ENCODE measurements at regions not wholly inside any gene's neighbourhood (a gene's known extent, or its start where the extent isn't known, plus 50 kb on each side); places are given as distances from the start of the nearest gene placed in this dataset.
"Not testable (repeated sequence)": the region's sequence is repeated elsewhere in the genome, so short reads cannot be mapped to it uniquely, and the experiment has no call there.

DNA sequence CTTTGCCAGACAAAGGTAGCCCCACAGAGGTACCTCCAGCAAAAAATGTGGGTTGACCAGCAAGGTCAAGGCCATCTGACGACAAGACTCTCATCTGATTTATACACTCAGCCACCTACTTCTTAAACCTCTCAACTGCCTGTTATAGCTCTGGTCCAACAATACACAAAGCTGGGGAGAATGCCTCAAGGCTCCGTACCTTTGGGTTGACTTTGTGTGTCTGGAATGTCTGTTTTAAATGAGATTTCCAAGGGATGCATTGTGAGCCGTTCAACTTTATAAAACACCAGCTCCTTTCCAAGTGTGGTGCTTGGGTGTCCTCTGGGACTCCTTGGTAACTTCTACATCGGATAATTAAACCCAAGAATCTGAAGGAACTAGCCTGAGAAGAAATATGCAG lies 167.0 kb upstream of the RPL34 start:
- DNase-seq: no peak

DNA sequence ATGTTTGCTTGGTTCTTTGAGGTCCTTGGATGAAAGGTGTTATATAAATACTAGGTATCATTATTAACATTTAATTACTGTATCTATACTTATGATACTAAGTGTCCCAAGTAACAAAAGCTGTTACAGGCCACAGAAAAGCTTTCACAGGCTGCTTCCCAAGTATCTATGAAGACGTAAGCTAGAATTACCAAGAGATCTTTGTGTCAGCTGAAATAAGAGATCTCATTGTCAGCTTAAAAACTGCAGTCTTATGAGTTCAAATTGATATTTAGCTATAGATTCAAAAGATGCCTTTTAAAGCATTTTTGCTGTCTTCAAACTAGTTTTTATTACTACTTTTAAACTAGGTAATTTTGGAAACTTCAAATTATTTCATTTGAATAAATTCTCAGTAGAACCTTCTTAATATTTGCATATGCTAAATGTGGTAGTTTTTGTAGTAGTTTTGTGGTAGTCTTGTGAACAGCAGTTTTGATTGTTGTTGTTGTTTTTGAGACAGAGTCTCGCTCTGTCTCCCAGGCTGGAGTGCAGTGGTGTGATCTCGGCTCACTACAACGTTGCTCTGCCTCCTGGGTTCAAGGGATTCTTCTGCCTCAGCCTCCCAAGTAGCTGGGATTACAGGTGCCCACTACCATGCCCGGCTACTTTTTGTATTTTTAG lies 170.0 kb upstream of the RPL34 start:
- no peak for DNase-seq

DNA sequence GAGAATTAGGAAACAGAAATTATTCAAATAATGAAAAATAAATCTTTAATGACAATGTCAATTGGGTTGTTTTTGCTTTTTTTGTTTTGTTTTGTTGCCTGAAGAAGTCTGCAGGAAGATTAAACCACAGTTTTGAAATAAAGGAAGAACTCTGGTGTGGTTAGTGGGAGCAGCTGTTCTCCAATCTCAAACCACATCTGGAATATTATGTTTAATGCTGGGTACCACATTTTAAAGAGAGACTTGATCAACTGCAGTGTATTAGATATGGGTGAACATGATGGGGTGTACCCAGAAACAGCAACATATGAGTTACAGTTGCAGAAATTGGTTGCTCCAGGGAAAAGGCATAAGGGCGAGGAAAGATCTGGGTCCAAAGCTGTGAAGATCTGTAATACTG lies 171.2 kb upstream of the RPL34 start:
- no peak for DNase-seq

DNA sequence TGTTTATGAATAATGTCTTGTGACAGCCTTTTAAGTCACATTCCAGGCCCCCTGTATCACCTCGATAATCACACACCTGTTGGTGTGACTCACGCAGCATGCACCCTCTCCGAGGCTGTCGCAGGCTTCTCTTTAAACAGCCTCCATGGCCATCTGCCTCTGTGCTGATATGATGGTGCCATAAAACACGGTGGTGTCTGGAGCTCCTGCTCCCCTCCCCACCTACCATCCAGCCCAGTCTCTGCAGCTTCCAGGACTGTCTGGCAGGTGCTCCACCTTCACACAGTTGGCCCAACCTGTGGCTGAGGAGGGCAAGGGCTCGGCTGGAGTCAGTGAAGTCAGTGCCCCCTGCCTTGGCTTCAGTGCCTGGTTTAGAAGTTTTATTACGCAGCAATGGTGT lies 173.8 kb upstream of the RPL34 start:
- peak; percentile 74 for DNase-seq

DNA sequence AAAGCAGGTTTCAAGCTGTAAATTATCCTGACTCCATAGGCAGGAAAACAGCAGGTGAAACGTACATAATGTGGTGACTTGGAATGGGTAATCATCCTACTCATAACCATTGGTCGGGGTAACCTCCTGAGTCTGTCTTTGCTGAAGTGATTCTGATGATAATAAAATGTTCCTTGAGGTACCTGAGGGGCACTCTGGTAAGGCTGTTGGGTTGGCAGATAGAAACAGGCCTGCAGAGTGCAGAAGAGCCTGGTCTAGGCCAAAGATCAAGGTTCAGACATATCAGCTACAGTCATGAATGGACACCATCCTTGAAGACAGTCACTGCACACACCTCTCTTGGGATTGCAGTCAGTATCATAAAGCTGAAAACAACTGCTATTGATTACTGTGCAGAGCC lies 174.7 kb upstream of the RPL34 start:
- peak; percentile 2 for DNase-seq

DNA sequence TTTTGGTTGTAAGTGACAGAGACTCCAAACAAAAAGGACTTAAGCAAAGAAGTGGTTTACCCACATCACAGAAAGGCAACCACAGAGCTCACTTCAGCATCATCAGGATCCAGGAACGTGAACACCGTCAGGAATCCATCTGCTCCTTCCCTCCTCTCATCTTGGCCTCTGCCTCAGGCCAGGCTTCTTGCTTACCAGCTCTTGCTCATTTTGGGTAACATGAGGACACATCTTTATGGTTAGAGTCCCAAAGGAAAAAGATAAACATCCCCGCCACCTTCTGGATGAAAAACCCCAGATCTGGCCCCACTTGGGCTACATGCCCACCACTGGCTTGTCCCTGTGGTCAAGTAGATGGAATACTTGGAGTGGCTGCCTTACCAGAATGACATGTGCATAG lies 176.8 kb upstream of the RPL34 start:
- no peak for DNase-seq

DNA sequence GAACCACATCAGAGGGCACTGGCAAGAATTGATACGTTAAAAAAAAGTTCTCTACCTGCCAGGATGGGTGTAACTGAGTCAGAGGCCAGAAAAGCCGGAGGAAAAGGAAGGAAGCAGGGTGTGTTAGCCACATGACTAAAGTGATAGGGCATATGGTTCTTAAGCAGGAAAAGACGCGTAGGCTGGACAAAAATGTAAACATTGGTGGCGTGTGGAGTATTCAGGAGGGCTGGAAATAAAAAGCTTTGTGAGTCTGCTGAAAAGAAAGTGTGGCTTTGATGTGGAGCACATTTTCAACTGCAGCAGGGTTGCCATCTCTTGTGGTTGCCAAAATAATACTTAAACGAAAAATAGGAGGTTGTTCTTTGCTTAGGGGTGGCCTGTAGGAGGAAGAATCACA lies 186.5 kb upstream of the RPL34 start:
- DNase-seq: no peak

DNA sequence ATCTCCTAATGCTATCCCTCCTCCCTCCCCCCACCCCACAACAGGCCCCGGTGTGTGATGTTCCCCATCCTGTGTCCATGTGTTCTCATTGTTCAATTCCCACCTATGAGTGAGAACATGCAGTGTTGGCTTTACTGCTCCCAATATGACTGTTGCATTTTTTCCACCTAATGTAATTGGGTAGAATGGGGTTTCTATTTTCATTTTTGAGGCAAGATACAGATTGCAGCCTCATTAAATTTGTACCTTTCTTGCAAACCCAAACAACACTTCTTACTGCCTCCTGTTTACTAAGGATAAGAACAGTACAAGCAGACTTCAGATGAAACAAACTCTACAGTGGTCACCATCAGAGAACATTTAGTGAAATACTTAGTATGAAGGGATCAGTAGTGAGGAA lies 187.0 kb upstream of the RPL34 start:
- DNase-seq: not testable (repeated sequence)

DNA sequence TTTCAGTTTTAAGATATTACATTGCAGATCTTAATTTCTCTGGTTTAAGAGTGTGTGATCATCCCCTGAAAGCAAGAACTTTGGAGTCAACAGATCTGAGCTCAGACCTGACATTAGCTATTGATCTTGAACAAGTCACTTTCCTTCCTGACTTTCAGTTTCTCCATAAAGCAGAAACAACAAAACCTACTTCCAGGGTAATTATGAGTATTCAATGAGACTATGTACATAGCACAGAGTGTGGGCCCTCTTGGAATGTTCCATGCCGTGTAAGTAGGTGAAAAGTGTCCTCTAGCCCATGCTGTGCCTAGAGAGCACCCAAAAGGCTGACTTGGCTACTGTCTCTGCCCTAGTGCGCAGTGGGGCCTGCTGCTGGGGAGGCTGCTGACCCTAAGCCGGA lies 188.0 kb upstream of the RPL34 start:
- DNase-seq: peak; percentile 3

DNA sequence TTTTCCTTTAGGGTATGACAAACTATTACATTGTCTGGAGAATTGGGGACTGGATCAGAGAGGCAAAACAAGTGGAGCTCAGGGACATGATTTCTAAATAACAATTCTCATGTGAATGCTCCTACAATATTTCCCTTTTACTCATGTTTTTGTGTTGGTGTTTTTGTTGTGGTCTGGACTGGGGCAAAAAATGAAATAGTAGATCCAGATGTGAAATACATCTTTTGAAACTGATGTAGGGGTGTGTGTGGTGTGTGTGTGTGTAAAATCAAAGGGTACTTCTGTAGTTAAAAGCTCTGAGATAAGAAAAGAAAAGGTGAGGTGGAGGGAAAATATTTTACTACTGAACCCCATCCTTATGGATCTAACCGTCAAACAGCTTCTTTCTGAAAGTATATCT lies 188.4 kb upstream of the RPL34 start:
- no peak for DNase-seq

DNA sequence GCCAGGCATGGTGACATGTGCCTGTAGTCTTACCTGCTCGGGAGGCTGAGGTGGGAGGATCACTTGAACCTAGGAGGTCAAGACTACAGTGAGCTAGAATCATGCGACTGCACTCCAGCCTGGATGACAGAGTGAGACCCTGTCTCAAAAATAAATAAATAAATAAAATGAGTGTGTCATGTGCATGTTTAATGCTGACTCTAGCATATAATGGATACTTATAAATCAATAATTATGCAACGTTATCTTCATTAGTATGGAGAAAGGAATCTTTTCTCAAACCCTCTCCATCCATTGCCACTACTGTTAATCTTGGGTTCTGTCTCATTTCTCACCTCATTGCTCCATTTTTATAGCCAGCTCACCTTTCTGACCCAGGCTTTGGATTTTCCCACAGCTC lies 189.5 kb upstream of the RPL34 start:
- no peak for DNase-seq

DNA sequence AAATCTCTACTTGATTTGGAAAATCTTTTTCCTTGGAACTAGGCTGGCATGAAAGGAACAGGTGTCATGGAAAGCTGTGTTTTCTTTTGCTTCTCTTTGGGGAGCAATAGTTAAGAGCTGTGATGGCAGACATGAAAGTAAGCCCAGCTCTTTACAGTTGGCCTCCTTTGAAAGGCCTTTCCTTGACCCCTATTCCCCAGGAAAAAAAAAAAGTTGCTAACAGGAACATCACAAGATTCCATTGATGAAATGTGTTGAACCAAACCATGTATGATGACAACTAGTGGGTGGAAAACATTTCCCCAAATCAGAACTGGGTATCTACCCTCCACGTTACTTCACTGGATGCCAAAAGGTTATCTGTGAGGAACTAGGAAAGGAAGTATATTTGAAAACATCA lies 190.7 kb upstream of the RPL34 start:
- no peak for DNase-seq

DNA sequence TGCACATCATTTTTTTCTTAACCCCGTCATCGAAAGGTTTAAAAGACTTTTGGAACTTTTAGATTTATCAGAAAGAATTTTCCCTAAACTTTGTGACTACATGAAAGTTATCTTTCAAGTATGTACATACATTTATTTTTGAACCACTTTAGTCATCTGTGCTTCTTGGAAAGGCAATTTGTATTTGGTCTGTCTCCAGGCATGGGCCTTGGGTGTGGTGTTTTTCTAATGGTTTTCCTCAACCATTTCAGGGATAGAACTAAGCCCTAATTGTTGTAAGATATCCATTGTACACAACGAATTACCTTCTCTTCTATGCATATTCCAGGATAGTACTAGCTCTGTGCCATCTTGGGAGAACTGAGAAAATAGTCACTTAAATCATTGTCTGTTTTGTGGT lies 191.5 kb upstream of the RPL34 start:
- DNase-seq: no peak

DNA sequence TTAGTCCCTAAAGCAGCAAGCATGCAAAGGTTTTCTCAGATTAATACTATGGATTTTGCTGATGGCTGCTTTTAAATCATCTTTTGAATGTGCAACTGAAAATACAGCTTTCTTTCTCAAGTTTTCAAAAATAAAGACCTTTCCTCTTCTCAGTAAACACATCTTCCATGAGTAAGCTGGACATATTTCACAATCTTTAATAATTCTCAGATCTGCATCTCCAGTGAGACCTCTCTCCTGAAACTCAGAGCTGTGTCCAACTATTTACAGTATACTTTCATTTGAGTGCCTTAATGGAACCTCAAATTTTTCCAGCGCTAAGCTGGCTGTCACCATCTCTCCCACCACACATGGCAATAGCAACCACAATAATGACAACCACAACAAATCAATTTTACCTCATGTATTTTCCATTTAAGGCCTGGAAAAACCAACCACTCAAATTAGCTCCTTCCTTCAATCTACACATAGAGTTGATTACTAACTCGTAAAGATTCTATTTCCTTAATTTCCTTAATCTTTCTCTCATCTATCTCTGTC lies 192.4 kb upstream of the RPL34 start:
- no peak for DNase-seq

DNA sequence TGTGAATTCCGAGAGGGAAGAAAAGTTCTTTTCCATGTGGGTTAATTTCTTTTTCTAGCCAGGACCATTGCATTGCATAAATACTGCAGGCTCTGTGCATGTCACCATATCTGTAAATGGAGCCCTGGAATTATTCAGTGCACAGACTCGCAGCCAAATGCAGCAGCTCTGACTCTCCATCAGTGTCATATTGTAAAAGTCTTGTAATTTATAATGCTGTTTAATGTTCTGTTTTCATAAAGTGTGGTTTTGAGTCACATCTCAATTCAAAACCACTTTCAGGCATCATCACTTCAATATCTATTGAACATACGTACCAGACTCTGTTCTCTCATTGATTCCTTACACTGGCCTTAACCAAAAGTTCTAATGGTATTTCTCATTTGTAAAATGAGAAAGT lies 193.9 kb upstream of the RPL34 start:
- DNase-seq: no peak

DNA sequence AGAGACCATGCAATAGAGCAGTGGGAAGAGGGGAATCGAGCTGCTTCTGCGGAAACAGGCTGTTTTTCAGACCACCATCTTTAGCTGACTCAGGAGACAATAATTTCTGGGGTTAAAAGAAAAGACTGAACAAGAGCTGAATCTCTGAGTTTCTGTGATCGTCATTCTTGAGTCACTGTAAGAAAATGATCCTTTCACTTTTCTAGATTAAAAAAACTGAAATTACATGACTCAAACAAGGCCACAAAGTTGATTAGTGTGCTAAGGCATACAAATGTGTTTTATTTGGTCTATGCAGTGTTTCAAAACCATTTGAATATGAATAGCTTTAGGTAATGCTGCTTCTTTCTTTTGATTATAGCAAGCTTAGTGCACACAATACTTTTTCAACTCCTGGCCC lies 194.4 kb upstream of the RPL34 start:
- DNase-seq: no peak

DNA sequence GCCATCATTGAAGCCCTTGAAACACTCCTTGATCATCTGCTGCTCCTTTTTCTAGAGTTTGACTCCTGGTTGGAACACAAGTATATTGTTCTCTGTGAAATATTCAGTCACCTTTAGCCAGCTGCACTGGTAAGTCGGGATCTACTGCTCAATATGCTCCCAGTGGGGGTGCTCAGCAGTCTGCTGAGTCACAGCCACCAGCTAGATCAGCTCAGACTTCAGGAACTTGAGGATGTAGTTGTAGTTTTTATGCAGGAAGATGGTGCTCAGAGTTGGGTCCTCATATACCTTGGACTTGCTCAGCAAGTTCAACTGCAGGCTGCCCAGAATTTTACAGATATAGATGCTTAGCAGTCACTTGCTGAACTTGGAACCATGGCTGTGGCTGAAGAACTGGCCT lies 202.5 kb upstream of the RPL34 start:
- no peak for DNase-seq

DNA sequence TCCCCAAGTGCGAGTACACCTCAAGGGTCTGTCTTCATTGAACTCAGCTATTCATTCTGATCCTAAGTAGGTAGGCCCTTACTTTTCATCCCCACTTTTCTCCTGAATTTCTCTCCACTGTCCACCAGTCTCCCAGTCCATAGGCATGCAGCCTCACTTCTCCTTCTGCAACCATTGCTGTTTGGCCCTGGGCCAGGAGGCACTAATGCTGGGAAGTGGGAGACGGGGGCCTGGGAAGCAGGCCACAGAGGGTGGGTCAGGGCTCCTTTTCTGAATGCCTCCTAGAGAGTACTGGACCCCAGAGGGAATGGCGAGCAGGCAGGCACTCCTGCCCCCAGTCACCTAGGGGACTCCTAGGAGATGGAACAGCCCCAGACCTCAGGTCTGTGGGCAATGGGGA lies 203.5 kb upstream of the RPL34 start:
- DNase-seq: no peak

DNA sequence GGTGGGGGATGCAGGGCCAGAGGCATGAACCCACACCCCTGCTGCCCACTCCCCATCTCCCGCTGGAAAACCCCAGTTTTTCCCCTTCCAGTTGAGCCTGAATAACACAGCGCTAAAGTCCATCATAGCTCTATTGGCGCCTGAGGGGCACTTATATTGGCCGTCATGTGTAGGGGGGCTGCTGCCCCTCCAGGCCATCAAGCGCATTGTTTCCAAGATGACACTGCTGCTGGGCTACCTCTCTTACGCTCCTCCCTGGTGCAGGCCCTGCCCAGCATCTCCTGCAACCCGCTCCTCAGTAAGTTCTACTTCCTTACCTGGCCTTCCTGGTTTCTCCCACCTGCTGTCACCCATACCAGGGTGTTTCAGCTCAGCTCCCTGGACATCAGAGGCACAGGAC lies 205.0 kb upstream of the RPL34 start:
- DNase-seq: no peak

DNA sequence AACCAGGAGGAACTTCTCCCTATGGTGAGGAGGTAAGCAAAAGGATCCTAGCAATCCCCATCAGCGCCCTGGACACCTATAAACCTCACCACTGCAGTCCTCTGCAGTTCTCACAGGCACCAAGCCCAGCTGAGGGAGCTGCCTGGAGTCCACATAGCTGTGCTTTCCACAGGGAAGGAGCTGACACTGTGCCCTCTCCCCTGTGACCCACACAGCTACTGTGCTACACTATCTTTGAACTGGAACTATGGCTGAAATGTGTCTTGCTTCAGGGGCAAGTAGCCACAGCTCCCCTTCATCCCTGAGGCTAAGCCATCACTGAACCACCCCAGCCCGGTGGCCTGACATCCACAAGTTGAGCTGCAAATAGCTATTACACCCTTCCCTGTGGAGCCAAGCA lies 208.5 kb upstream of the RPL34 start:
- DNase-seq: no peak

DNA sequence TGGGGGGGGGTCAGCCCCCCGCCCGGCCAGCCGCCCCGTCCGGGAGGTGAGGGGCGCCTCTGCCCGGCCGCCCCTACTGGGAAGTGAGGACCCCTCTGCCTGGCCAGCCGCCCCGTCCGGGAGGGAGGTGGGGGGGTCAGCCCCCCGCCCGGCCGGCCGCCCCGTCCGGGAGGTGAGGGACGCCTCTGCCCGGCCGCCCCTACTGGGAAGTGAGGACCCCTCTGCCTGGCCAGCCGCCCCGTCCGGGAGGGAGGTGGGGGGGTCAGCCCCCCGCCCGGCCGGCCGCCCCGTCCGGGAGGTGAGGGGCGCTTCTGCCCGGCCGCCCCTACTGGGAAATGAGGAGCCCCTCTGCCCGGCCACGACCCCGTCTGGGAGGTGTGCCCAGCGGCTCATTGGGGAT lies 210.7 kb upstream of the RPL34 start:
- not testable (repeated sequence) for DNase-seq

DNA sequence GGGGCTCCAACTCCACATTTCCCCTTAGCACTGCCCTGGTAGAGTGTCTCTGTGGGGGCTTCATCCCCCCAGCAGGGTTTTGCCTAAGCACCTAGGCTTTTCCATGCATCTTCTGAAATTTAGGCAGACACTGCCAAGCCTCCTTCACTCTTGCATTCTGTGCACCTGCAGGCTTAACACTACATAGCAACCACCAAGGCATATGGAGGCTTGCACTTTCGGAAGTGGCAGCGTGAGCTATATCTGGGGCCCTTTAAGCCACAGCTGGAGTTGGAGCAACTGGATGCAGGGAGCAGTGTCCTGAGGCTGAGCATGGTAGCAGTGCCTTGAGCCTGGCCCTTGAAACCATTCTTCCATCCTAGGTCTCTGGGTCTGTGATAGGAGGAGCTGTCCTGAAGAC lies 214.8 kb upstream of the RPL34 start:
- DNase-seq: no peak

DNA sequence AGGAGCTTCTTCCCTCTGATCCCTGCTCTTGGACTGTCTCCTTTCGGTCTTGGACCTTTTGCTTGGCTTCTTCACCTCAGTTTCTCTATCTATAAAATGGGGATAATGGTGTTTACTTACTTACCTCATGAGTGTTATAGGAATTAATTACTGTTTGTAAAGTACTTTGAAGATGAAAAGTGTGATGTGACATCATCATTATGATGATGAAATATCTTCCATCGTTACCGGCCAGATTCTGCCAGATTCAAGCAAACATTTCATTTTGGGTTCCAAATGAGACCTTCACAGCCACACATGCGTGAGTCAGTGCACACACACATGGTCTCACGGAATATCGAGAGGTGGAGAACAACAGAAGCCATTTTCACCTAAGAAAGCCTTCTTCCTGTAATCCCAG lies 220.1 kb upstream of the RPL34 start:
- no peak for DNase-seq

DNA sequence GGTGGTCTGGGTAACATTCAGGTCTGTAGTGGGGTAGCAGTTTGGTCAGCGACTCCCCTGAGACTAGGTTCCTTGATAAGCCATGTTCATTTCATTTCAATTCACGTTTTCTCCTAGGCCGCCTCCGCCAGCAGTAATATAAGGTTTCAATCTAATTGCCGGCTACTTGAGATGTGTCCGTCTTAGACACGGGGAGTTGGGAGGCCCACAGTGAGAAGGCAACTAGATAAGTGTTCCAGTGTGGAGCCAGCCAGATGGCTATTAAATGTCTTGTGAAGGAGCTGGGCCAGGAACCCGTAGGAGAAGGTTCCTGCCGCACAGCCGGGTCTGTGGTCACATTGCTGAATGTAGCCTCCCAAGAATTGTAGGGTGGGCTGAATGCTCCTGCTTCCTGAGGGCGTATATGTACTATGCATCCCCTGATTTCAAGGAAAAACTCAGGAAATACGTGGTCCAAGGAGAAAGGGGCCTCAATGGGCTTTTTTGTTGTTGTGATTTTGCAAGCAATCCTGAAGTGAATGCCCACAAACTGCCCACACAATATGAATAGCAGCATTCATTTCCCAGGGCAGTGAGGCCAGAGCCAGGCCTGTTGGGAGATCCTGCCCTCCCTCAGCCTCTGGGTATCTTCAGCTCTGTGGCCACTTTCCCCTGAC lies 220.6 kb upstream of the RPL34 start:
- DNase-seq: peak; percentile 23

DNA sequence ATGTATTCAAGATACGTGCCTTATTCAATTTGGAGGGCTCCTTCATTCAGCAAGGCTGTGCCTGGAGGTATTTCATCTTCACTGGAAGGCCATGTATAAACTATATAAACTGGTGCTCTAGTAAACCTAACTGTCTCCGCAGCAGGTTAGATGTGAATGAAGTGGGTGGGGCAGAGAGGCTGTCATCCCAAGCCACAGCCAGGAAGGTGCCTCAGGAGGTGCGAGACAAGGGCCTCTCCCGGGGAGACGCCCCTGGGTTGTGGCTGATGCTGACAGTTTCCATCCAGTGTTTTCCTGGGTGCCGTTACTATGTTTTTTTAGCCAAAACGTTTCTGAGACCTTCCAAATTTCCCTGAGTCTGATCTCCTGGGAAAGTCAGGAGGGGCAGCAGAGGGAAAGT lies 221.5 kb upstream of the RPL34 start:
- no peak for DNase-seq

Measured in NCI-H69 (cell line).